HCT116 (cell line): ENCODE measurements at regions not wholly inside any gene's neighbourhood (a gene's known extent, or its start where the extent isn't known, plus 50 kb on each side); places are given as distances from the start of the nearest gene placed in this dataset.

Source experiments
- ATAC-seq: fragments of 200-7000 bp; cut with Tn5 transposase; 2 replicates; pipeline ENCODE4 v1.9.1; 2020; ENCODE audit warnings: mild to moderate bottlenecking, moderate library complexity
- BruUV-seq: library from RNA; stranded (reverse); fragments of 400-500 nt; replicated peaks from 2 replicates; lab custom pipeline; 2021; lab: Mats Ljungman, UMichigan
- CTCF ChIA-PET: fragments of 300-600 bp; sonication (Branson Sonifier 250); formaldehyde crosslinking; loops from one replicate; lab custom pipeline; 2021; ENCODE audit warnings: antibody characterized with exemption; lab: Charles Lee
- POLR2A ChIA-PET: fragments of 300-600, 350-600 bp; sonication (Branson Sonifier 250); formaldehyde crosslinking; loops from one replicate; lab custom pipeline; 2021; ENCODE audit warnings: antibody characterized with exemption; lab: Charles Lee
- RAD21 ChIA-PET, 2 experiments: fragments of 300-600 bp; sonication (Branson Sonifier 250); formaldehyde crosslinking; loops; one replicate each; lab custom pipeline; 2023; ENCODE audit warnings: low total read pairs in 2 of 2; ENCODE audit not compliant: uncharacterized antibody in 2 of 2, unreplicated experiment in 2 of 2, low non-redundant PET in 1 of 2; lab: Charles Lee
- DNase-seq: peaks from one replicate; pipeline ENCODE4 v3.0.0-alpha.2; 2010; ENCODE audit warnings: low read depth, low spot score
- H2AFZ ChIP-seq: fragments of 200-600 bp; shearing (Covaris generic), sonication (generic); 2 replicates; pipeline ENCODE4 v1.6.1; 2017; ENCODE audit warnings: low read depth, mixed run types, mixed read lengths, antibody characterized with exemption, low read length; ENCODE audit not compliant: poor library complexity, severe bottlenecking
- H3K27ac ChIP-seq: 2 replicates; pipeline ENCODE4 v1.5.1; 2012; ENCODE audit warnings: low read depth, low read length
- H3K27me3 ChIP-seq: fragments of 200-600 bp; sonication (generic); 2 replicates; pipeline ENCODE4 v1.6.1; 2016; ENCODE audit warnings: mixed run types, low read length, mixed read lengths; ENCODE audit not compliant: insufficient read depth
- H3K36me3 ChIP-seq, 2 experiments: fragments of 200-500 bp in 1 of 2; fragments of 200-600 bp in 1 of 2; sonication (Bioruptor generic) in 1 of 2; sonication (generic) in 1 of 2; 2 replicates each; pipeline versions ENCODE4 v1.5.1 to v1.6.1; 2014 to 2016; ENCODE audit warnings: low read length in 2 of 2, inconsistent platforms in 1 of 2, mixed read lengths in 1 of 2, mixed run types in 1 of 2; ENCODE audit not compliant: insufficient read depth in 2 of 2, control insufficient read depth in 1 of 2
- H3K4me1 ChIP-seq, 2 experiments: fragments of 200-600 bp in 1 of 2; sonication (generic) in 1 of 2; 2 replicates each; pipeline versions ENCODE4 v1.5.1 to v1.6.1; 2012 to 2017; ENCODE audit warnings: low read length in 2 of 2, inconsistent platforms in 1 of 2, mild to moderate bottlenecking in 1 of 2, mixed read lengths in 1 of 2, mixed run types in 1 of 2, moderate library complexity in 1 of 2; ENCODE audit not compliant: insufficient read depth in 2 of 2, control insufficient read depth in 1 of 2
- H3K4me2 ChIP-seq: fragments of 200-600 bp; sonication (generic); 2 replicates; pipeline ENCODE4 v1.6.1; 2017; ENCODE audit warnings: mixed run types, low read length, mixed read lengths
- H3K4me3 ChIP-seq, 2 experiments: fragments of 200-600 bp in 1 of 2; sonication (generic) in 1 of 2; replicated peaks in 1 of 2; 2 replicates each; pipeline ENCODE4 v1.5.1; 2011 to 2016; ENCODE audit warnings: low read length in 2 of 2, control low read depth in 1 of 2, low read depth in 1 of 2, mild to moderate bottlenecking in 1 of 2, mixed read lengths in 1 of 2, mixed run types in 1 of 2
- H3K79me2 ChIP-seq: fragments of 200-600 bp; sonication (generic); 2 replicates; pipeline ENCODE4 v1.6.1; 2017; ENCODE audit warnings: mild to moderate bottlenecking, mixed run types, low read length, moderate library complexity, mixed read lengths; ENCODE audit not compliant: insufficient read depth
- H3K9ac ChIP-seq: fragments of 200-600 bp; sonication (generic); 2 replicates; pipeline ENCODE4 v1.6.1; 2016; ENCODE audit warnings: low read length, mixed read lengths
- H3K9me2 ChIP-seq: fragments of 200-600 bp; sonication (generic), shearing (Covaris generic); 2 replicates; pipeline ENCODE4 v1.6.1; 2017; ENCODE audit warnings: mixed run types, mild to moderate bottlenecking, moderate library complexity; ENCODE audit not compliant: insufficient read depth
- H3K9me3 ChIP-seq, 2 experiments: fragments of 200-500 bp in 1 of 2; fragments of 200-600 bp in 1 of 2; sonication (Bioruptor generic) in 1 of 2; sonication (generic) in 1 of 2; 2 replicates each; pipeline ENCODE4 v1.6.1; 2014 to 2017; ENCODE audit warnings: low read length in 2 of 2, mixed read lengths in 2 of 2, inconsistent platforms in 1 of 2, low read depth in 1 of 2, mild to moderate bottlenecking in 1 of 2, mixed run types in 1 of 2, moderate library complexity in 1 of 2; ENCODE audit not compliant: control insufficient read depth in 1 of 2, insufficient read depth in 1 of 2
- H4K20me1 ChIP-seq: fragments of 200-600 bp; sonication (generic), shearing (Covaris generic); 2 replicates; pipeline ENCODE4 v1.6.1; 2017; ENCODE audit warnings: mixed run types, mild to moderate bottlenecking, moderate library complexity; ENCODE audit not compliant: insufficient read depth
- EZH2 ChIP-seq: fragments of 200-600 bp; sonication (generic); IDR thresholded peaks from 2 replicates; pipeline ENCODE4 v1.6.1; 2017; ENCODE audit warnings: antibody characterized with exemption, mixed run types
- MAX ChIP-seq: IDR thresholded peaks from 2 replicates; pipeline ENCODE4 v1.6.1; 2012
- POLR2AphosphoS5 ChIP-seq: IDR thresholded peaks from 2 replicates; pipeline ENCODE4 v1.6.1; 2011; ENCODE audit warnings: mild to moderate bottlenecking, low read depth, low read length, moderate library complexity
- intact Hi-C: fragments of 100-400 bp; cut with micrococcal nuclease; formaldehyde crosslinking; loops from 2 replicates; pipeline ENCODE4 v1.10.0; 2022

DNA sequence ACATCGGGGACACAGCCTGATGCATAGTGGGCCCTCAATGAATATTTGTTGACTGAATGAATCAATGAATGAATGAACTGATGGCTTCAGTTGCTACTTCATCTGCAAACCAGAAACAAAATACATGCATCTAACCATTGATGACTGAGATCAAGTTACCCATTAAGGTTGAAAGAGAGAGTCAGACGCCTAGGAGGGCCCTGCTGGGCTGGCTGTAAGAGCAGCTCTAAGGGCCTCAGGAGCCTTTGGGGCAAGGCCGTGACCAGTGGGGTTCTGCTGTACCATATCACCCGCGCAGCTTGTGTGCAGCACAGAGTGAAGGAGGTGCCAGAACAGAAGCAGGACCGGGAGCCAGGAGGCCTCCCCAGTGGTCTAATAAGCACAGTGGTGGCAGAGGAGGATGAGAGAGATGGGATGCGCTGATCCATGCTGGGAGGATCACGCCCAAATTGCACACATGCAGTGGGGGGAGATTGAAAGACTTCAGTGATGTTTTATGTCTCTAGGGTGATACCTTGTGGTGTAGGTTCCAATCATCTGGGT, 96.1 kb upstream of the KCNG1 start:
- 0 out of 4 replicates have a peak, but pooled peaks cover 0 to 5% of the 10 kb centered on the region in 2 experiments for H3K4me1 ChIP-seq
- TF ChIP-seq EZH2, result no peak
- no peak for TF ChIP-seq MAX
- H3K27me3 ChIP-seq, result peaks cover 8% of the 10 kb centered on the region
- DNase-seq, result no peak
- H3K79me2 ChIP-seq, result no peaks in the 10 kb centered on the region
- intact Hi-C loops, result no loop called here
- no peaks in the 10 kb centered on the region for H3K9me3 ChIP-seq
- no peak overlapping the region for H3K27ac ChIP-seq
- no peak overlapping the region for H3K4me2 ChIP-seq
- H3K9ac ChIP-seq, result no peak overlapping the region
- BruUV-seq, result no TSS peak
- no peaks in the 10 kb centered on the region for H4K20me1 ChIP-seq
- POLR2A ChIA-PET, result no interaction called here
- no peak overlapping the region for H3K4me3 ChIP-seq
- H3K36me3 ChIP-seq, result no peaks in the 10 kb centered on the region
- CTCF ChIA-PET, result no interaction called here
- RAD21 ChIA-PET, result no interaction called here
- no peaks in the 10 kb centered on the region for H3K9me2 ChIP-seq
- H2AFZ ChIP-seq, result no peak overlapping the region
- no peak for ATAC-seq

DNA sequence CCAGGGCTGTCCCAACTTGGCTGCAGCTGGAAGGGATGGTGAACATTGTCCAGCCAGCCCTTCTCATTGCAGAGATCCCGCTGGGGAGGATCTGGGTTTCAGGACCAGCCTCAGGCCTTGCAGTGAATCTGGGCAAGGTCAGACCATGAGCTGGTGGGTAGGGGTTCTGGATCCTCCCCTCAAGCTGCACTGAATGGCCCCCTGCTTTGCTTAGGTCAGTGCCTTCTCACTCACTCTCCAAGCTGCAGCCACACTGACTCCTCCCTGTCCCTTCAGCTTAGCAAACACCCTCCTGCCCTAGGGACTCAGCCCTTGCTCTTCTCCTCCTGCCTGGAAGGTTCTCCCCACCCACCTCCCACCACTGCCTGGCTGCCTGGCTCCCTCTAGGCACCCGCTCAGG, 95.3 kb upstream of the KCNG1 start:
- BruUV-seq, result no TSS peak
- H2AFZ ChIP-seq, result no peak overlapping the region
- no peak for ATAC-seq
- H3K27me3 ChIP-seq, result peaks cover 8% of the 10 kb centered on the region
- no peak overlapping the region for H3K9ac ChIP-seq
- H3K27ac ChIP-seq, result no peak overlapping the region
- H3K79me2 ChIP-seq, result no peaks in the 10 kb centered on the region
- no peak overlapping the region for H3K4me3 ChIP-seq
- intact Hi-C loops, result no loop called here
- ChIA-PET RAD21 (no interaction called here), POLR2A (no interaction called here), CTCF (no interaction called here)
- H3K9me3 ChIP-seq, result no peaks in the 10 kb centered on the region
- no peaks in the 10 kb centered on the region for H4K20me1 ChIP-seq
- H3K9me2 ChIP-seq, result no peaks in the 10 kb centered on the region
- H3K4me1 ChIP-seq, result 0 out of 4 replicates have a peak, but pooled peaks cover 0 to 5% of the 10 kb centered on the region in 2 experiments
- H3K4me2 ChIP-seq, result no peak overlapping the region
- H3K36me3 ChIP-seq, result no peaks in the 10 kb centered on the region
- TF ChIP-seq POLR2AphosphoS5, result no peak
- no peak for DNase-seq
